ENCODE measurements at regions not wholly inside any gene's neighbourhood (a gene's known extent, or its start where the extent isn't known, plus 50 kb on each side); places are given as distances from the start of the nearest gene placed in this dataset.

DNA sequence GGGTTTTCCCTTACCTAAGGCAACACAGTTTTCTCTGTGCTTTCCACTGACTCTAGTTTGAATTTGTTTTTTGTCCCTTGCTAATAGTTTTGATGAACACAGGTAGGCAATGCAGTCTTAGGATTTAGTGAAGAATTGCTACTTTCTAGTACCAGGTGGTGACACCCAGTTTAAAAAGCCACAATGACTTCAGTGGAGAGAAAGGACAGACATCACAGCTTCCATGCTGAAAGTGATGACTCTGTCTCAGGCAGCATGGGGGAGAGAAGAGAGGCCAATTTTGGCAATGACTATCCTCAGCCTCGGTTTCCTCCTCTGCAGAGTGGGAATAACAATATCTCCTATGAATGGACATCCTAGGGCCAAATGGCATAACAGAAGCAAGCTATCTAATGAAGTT lies 118.8 kb downstream of the AXIN2 start:
- no peak for DNase-seq

- DNase-seq, result no peak
These were observed 119.2 kb downstream of the AXIN2 start for GRCh38 chr17:65442250-65442649.

GRCh38 chr17:65441053-65441605 lies 120.3 kb downstream of the AXIN2 start:
- no peak for DNase-seq

- no peak for DNase-seq
These were observed 122.6 kb downstream of the AXIN2 start for GRCh38 chr17:65438708-65439294.

DNA sequence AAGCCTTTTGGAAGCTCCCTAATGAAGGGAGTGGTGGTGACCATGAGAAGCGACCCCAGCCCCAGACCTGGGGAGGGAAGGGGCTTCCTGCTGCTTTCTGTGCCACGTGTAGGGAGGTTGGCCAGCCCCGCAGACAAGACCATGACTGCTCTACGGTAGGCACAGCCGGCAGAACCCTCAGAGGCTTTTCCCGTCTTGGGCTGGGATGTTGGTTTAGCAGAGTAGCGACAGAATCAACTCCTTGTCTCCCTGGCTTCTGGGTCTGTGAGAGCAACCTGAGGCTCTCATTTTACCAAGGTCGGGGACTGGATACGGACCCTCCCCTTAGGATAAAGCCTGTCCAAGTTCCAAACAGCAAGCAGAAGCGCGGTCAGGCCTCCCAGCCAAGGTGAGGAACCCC lies 123.3 kb downstream of the AXIN2 start:
- DNase-seq, result no peak

GRCh38 chr17:65436871-65437270 lies 124.6 kb downstream of the AXIN2 start:
- no peak for DNase-seq

GRCh38 chr17:65434878-65435277 lies 126.6 kb downstream of the AXIN2 start:
- DNase-seq, result no peak

GRCh38 chr17:65434251-65434650 lies 127.2 kb downstream of the AXIN2 start:
- DNase-seq, result no peak

DNA sequence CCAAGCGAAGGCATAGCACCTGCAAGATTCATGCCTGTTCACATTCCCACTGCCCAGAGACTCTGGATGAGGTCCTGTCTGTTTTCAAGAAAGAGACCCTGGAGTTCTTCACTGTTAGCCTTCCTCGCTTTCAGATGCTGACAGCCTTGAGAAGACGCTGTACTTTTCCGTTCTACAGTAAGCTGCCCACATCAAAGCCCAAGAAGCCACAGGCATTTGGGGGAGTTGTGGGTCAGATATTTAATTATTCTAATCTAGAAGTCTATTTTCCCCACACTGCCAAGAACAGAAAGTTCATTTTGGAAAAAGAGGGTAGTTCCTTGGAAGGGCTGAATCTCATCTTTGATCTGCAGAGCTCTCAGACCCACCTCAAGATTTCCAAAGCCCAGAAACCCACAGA lies 127.9 kb downstream of the AXIN2 start:
- DNase-seq, result no peak

DNA sequence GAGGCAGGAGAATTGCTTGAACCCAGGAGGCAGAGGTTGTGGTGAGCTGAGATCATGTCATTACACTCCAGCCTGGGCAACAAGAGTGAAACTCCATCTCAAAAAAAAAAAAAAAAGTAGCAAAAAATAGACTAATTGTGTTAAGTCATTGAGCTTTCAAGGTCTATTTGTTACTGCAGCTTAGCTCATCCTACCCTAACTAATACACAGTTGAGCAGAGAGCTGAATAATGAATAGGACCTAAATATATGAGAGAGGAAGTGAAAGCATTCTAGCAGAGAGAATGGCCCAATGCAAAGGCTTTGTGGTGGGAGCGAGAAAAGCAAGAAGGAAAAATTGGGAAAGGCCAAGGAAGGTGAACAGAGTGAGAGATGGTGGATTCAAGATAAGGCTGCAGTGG lies 128.3 kb downstream of the AXIN2 start:
- DNase-seq, result no peak

DNA sequence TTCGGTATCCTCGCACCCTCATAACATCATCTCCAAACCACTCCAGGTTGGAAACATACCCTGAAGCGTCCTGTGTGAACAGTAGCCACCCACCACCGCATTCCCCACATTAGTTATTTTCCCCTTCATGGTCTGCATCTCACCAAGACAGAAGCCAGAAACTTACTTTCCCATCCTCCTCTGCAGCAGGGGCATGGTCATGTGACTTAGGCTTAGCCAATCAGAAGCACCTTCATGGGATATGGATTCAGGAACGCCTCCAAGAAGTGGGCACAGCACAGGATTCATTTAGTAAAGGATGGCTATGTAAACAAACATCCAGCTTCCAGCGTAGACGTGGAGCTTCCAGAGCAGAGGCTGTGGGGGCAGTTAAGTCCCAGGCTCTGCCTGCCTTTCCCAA lies 130.3 kb downstream of the AXIN2 start:
- no peak for DNase-seq

DNA sequence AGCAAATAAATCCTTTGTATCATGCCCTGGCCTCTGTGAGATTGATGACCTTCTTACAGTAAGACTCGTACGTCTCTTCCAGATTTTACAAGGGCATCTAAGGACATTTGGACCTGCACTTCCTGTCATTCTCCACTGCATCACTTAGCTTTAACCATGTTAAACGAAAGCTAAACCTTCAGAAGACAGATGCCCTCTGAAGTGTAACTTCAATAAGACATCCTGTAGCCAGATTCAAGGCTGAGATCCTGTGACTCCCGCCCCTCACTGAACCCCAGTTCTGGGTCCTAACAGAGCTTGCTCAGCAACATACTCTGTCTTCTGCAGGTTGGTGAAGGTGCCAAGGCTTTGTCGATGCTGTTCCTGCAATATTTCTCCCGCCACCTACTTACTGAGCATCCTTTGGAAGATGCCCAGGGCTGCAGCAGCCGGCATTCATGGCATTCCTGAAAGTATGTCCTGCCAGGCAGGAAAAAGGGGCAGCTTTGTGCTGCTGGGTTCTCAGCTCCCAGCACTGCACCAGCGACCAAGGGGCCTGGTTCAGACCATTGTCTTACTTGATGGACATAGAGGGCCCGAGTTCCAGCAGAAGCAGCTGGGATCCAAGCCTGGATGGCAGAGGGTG lies 131.1 kb downstream of the AXIN2 start:
- no peak for DNase-seq

- no peak for DNase-seq
These were observed 137.9 kb downstream of the AXIN2 start for GRCh38 chr17:65423346-65424140.

- no peak for DNase-seq
These were observed 142.8 kb downstream of the AXIN2 start for GRCh38 chr17:65418622-65419021.

GRCh38 chr17:65417406-65418221 lies 143.8 kb downstream of the AXIN2 start:
- no peak for DNase-seq

GRCh38 chr17:65415991-65416390 lies 145.5 kb downstream of the AXIN2 start:
- no peak for DNase-seq

- DNase-seq, result no peak
These were observed 148.1 kb downstream of the AXIN2 start for GRCh38 chr17:65413390-65413789.

GRCh38 chr17:65409381-65409780 lies 152.1 kb downstream of the AXIN2 start:
- DNase-seq, result no peak

- DNase-seq, result no peak
These were observed 153.4 kb downstream of the AXIN2 start for GRCh38 chr17:65408050-65408449.

GRCh38 chr17:65407017-65407416 lies 154.4 kb downstream of the AXIN2 start:
- DNase-seq, result no peak

DNA sequence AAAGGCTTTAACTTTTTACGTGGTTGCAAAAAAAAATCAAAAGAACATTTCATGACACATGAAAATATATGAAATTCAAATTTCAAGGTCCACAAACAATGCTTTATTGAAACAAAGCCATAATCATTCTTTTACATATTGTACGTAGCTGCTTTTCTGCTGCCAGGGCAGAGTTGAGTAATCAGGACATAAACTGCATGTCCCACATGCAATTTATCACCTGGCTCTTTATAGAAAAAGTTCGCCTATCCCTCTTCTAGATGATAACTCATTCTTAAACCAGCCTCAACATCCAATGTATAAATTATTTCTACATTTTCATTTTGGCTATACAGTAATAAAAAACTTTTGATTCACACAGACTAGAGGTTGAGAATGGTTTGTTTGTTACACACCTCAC lies 154.9 kb downstream of the AXIN2 start:
- no peak for DNase-seq

DNA sequence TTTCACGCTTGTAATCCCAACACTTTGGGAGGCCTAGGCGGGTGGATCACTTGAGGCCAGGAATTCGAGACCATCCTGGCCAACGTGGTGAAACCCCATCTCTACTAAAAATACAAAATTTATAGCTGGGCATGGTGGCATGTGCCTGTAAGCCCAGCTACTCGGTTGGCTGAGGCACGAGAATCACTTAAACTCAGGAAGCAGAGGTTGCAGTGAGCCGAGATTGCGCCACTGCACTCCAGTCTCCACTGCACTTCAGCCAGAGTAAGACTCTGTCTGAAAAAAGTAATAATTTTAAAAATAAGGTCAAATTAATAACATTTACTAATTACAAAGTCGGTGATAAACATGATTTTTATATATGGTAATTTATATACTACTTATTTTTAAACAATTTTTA lies 155.9 kb downstream of the AXIN2 start:
- no peak for DNase-seq

GRCh38 chr17:65404761-65405160 lies 156.7 kb downstream of the AXIN2 start:
- DNase-seq, result no peak

Data from NCI-H2107 (cell line).